Hepatocyte (in vitro differentiated cells): ENCODE measurements at regions not wholly inside any gene's neighbourhood (a gene's known extent, or its start where the extent isn't known, plus 50 kb on each side); places are given as distances from the start of the nearest gene placed in this dataset.

Experiments used
- DNase-seq: peaks from one replicate; pipeline ENCODE4 v3.0.0-alpha.2; 2016; ENCODE audit warnings: low spot score
- H2AFZ ChIP-seq: fragments of 200-600 bp; sonication (generic); 2 replicates; pipeline ENCODE4 v1.6.0; 2016; ENCODE audit warnings: antibody characterized with exemption, mild to moderate bottlenecking
- H3K27ac ChIP-seq: fragments of 200-600 bp; sonication (generic); 2 replicates; pipeline ENCODE4 v1.5.1; 2016; ENCODE audit warnings: mild to moderate bottlenecking
- H3K27me3 ChIP-seq: fragments of 200-600 bp; sonication (generic); 2 replicates; pipeline ENCODE4 v1.6.1; 2016
- H3K36me3 ChIP-seq: fragments of 200-600 bp; sonication (generic); replicated peaks from 2 replicates; pipeline ENCODE4 v1.5.1; 2016; ENCODE audit warnings: low read depth; ENCODE audit not compliant: insufficient read depth
- H3K4me1 ChIP-seq: fragments of 200-600 bp; sonication (generic); 2 replicates; pipeline ENCODE4 v1.5.1; 2016; ENCODE audit warnings: mild to moderate bottlenecking, moderate library complexity; ENCODE audit not compliant: insufficient read depth
- H3K4me2 ChIP-seq: fragments of 200-600 bp; sonication (generic); 2 replicates; pipeline ENCODE4 v1.6.0; 2016
- H3K4me3 ChIP-seq: fragments of 200-600 bp; sonication (generic); 2 replicates; pipeline ENCODE4 v1.5.1; 2016; ENCODE audit warnings: mild to moderate bottlenecking
- H3K79me2 ChIP-seq: fragments of 200-600 bp; sonication (generic); 2 replicates; pipeline ENCODE4 v1.6.0; 2017; ENCODE audit warnings: mild to moderate bottlenecking
- H3K9me2 ChIP-seq: fragments of 200-600 bp; sonication (generic); replicated peaks from 2 replicates; pipeline ENCODE4 v1.6.0; 2017; ENCODE audit warnings: mild to moderate bottlenecking; ENCODE audit not compliant: insufficient read depth
- H3K9me3 ChIP-seq: fragments of 200-600 bp; sonication (generic); 2 replicates; pipeline ENCODE4 v1.5.1; 2016; ENCODE audit warnings: low read depth, mild to moderate bottlenecking
- H4K20me1 ChIP-seq: fragments of 200-600 bp; sonication (generic); 2 replicates; pipeline ENCODE4 v1.6.0; 2016; ENCODE audit warnings: mild to moderate bottlenecking; ENCODE audit not compliant: insufficient read depth, poor library complexity, severe bottlenecking
- EZH2 ChIP-seq: fragments of 200-600 bp; sonication (generic); IDR thresholded peaks from 2 replicates; pipeline ENCODE4 v1.6.1; 2016; ENCODE audit warnings: antibody characterized with exemption, mild to moderate bottlenecking, borderline replicate concordance
- EZH2phosphoT487 ChIP-seq: fragments of 200-600 bp; sonication (generic); IDR thresholded peaks from one replicate; pipeline ENCODE4 v1.6.1; 2018; ENCODE audit warnings: antibody characterized with exemption, mild to moderate bottlenecking, low read depth, moderate library complexity; ENCODE audit not compliant: unreplicated experiment, severe bottlenecking
- WGBS: methylation state at CpG from one replicate; pipeline ENCODE4 v1.1.6; 2016; ENCODE audit warnings: low lambda C conversion rate; ENCODE audit errors: missing lambda C conversion rate; 5-methylcytosine and 5-hydroxymethylcytosine counted together
- TF ChIP-seq, protein P1 (sequence below): fragments of 200-600 bp; sonication (generic); IDR thresholded peaks from 2 replicates; pipeline ENCODE4 v1.5.1; 2016; ENCODE audit warnings: antibody characterized with exemption, mild to moderate bottlenecking; ENCODE audit not compliant: poor library complexity

DNA sequence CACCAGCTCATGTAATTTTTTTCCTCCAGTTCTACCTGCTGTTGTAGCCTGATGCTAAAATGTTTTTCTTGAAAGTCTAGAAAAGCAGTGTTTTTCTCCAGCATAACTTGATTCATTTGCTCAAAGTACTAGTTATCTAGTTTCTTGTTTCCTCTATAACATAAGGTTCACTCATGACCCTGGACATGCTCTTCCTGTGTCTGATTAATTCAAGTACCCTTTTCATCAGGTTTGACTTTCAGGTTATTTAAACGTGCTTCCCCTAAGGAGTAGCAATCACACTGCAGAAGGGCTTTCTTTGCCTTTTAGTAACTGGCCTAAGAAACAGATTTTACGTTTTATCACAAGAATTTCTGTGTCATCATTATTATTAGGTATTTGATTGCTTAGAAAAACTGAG, 66.8 kb upstream of the EGFL6 start:
- H3K79me2 ChIP-seq, result no peaks in the 10 kb centered on the region
- H3K9me3 ChIP-seq, result no peaks in the 10 kb centered on the region
- no peak overlapping the region for H3K27ac ChIP-seq
- TF ChIP-seq EZH2phosphoT487, result no peak
- TF ChIP-seq, protein P1, sequence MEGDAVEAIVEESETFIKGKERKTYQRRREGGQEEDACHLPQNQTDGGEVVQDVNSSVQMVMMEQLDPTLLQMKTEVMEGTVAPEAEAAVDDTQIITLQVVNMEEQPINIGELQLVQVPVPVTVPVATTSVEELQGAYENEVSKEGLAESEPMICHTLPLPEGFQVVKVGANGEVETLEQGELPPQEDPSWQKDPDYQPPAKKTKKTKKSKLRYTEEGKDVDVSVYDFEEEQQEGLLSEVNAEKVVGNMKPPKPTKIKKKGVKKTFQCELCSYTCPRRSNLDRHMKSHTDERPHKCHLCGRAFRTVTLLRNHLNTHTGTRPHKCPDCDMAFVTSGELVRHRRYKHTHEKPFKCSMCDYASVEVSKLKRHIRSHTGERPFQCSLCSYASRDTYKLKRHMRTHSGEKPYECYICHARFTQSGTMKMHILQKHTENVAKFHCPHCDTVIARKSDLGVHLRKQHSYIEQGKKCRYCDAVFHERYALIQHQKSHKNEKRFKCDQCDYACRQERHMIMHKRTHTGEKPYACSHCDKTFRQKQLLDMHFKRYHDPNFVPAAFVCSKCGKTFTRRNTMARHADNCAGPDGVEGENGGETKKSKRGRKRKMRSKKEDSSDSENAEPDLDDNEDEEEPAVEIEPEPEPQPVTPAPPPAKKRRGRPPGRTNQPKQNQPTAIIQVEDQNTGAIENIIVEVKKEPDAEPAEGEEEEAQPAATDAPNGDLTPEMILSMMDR, result no peak
- no peak for TF ChIP-seq EZH2
- H3K4me3 ChIP-seq, result no peak overlapping the region
- 48% methylated on average over 2 of the region's 2 CpGs for WGBS
- H3K4me2 ChIP-seq, result no peak overlapping the region
- H3K27me3 ChIP-seq, result no peaks in the 10 kb centered on the region
- H4K20me1 ChIP-seq, result no peaks in the 10 kb centered on the region
- H3K9me2 ChIP-seq, result no peaks in the 10 kb centered on the region
- H3K36me3 ChIP-seq, result no peaks in the 10 kb centered on the region
- no peaks in the 10 kb centered on the region for H3K4me1 ChIP-seq
- DNase-seq, result no peak
- no peak overlapping the region for H2AFZ ChIP-seq

DNA sequence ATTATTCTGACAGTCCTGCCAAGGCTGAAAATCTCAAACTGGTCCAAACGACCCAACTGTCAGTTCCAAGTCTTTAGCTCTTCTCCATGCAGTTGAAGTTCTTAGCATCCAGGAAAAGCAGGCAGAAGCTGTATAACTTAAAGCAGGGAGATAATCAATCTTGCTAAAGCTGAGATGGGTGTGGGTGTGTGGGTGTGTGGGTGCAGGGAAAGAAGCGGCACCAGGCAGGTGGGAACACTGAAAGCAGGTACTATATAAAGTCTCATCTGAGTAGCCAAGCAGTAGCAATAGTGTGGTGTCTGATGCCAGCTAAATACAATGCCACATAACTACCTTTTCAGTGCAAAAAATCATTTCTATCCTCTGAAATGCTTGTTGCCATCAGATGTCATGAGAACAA, 69.7 kb upstream of the EGFL6 start:
- no peaks in the 10 kb centered on the region for H4K20me1 ChIP-seq
- no peaks in the 10 kb centered on the region for H3K36me3 ChIP-seq
- H3K4me2 ChIP-seq, result no peak overlapping the region
- no peak overlapping the region for H3K4me3 ChIP-seq
- no peak overlapping the region for H3K27ac ChIP-seq
- H2AFZ ChIP-seq, result no peak overlapping the region
- DNase-seq, result no peak
- WGBS, result 84% methylated on average over 2 of the region's 2 CpGs
- no peaks in the 10 kb centered on the region for H3K9me2 ChIP-seq
- no peaks in the 10 kb centered on the region for H3K9me3 ChIP-seq
- H3K4me1 ChIP-seq, result no peaks in the 10 kb centered on the region
- TF ChIP-seq EZH2 (no peak), EZH2phosphoT487 (no peak)
- TF ChIP-seq, protein P1, result no peak
- H3K79me2 ChIP-seq, result no peaks in the 10 kb centered on the region
- no peaks in the 10 kb centered on the region for H3K27me3 ChIP-seq

- 95% methylated on average over 2 of the region's 2 CpGs for WGBS
Measured at GRCh38 chrX:13498238-13498637, 71.2 kb upstream of the EGFL6 start.

More at GRCh38 chrX:13498238-13498637, 71.2 kb upstream of the EGFL6 start:
- H3K27me3 ChIP-seq, result no peaks in the 10 kb centered on the region
- no peaks in the 10 kb centered on the region for H3K9me3 ChIP-seq
- no peak overlapping the region for H3K4me3 ChIP-seq
- no peaks in the 10 kb centered on the region for H3K9me2 ChIP-seq
- H4K20me1 ChIP-seq, result no peaks in the 10 kb centered on the region
- H3K27ac ChIP-seq, result no peak overlapping the region
- no peaks in the 10 kb centered on the region for H3K36me3 ChIP-seq
- DNase-seq, result no peak
- no peaks in the 10 kb centered on the region for H3K4me1 ChIP-seq
- no peak overlapping the region for H2AFZ ChIP-seq
- H3K4me2 ChIP-seq, result no peak overlapping the region
- H3K79me2 ChIP-seq, result no peaks in the 10 kb centered on the region
- TF ChIP-seq, protein P1, result no peak
- no peak for TF ChIP-seq EZH2
- TF ChIP-seq EZH2phosphoT487, result no peak
